Prostate gland (tissue), 2 donors: ENCODE measurements at regions not wholly inside any gene's neighbourhood (a gene's known extent, or its start where the extent isn't known, plus 50 kb on each side); places are given as distances from the start of the nearest gene placed in this dataset.

Source experiments
- DNase-seq: peaks from one replicate; pipeline ENCODE4 v3.0.0-alpha.2; 2019; ENCODE audit warnings: low spot score
- H3K27ac ChIP-seq, 2 donors: fragments of 200-600 bp; sonication (generic); 2 replicates each; pipeline ENCODE4 v1.5.1; 2017 to 2019
- H3K27me3 ChIP-seq: fragments of 200-600 bp; sonication (generic); replicated peaks from 2 replicates; pipeline ENCODE4 v1.5.1; 2019; ENCODE audit not compliant: insufficient read depth
- H3K36me3 ChIP-seq, 2 donors: fragments of 200-600 bp; sonication (generic); 1 replicate in 1 of 2; 2 replicates in 1 of 2; pipeline versions ENCODE4 v1.5.1 to v1.8.1; 2017 to 2019
- H3K4me1 ChIP-seq: fragments of 200-600 bp; sonication (generic); replicated peaks from 2 replicates; pipeline ENCODE4 v1.5.1; 2019
- H3K4me3 ChIP-seq, 2 donors: fragments of 200-600 bp; sonication (generic); 2 replicates each; pipeline ENCODE4 v1.5.1; 2017 to 2019
- H3K9me3 ChIP-seq: fragments of 200-600 bp; sonication (generic); 2 replicates; pipeline ENCODE4 v1.5.1; 2017
- CTCF ChIP-seq, 4 experiments: fragments of 200-600 bp in 2 of 4; fragments of 450-650 bp in 2 of 4; sonication (generic) in 2 of 4; IDR thresholded peaks; 1 replicate in 3 of 4; 2 replicates in 1 of 4; pipeline ENCODE4 v1.5.1; 2016 to 2019; ENCODE audit warnings: antibody characterized with exemption in 4 of 4, mild to moderate bottlenecking in 2 of 4, moderate library complexity in 2 of 4
- POLR2A ChIP-seq: fragments of 450-650 bp; IDR thresholded peaks from one replicate; pipeline ENCODE4 v1.6.1; 2016; ENCODE audit warnings: antibody characterized with exemption, mild to moderate bottlenecking
- POLR2AphosphoS5 ChIP-seq: sonication (generic); formaldehyde crosslinking; IDR thresholded peaks from one replicate; pipeline ENCODE4 v1.6.1; 2017; ENCODE audit warnings: antibody characterized with exemption
- WGBS: methylation state at CpG from one replicate; pipeline ENCODE4 v1.1.5; 2018; 5-methylcytosine and 5-hydroxymethylcytosine counted together
- intact Hi-C: fragments of 100-400 bp; cut with DNase I; formaldehyde crosslinking; loops from one replicate; pipeline ENCODE4 v1.14.2; 2022

GRCh38 chr6:120993929-120994572 is 340.2 kb downstream of the TBC1D32 start:
- Histone ChIP-seq H3K36me3 (no peaks in the 10 kb centered on the region), H3K4me3 (no peak overlapping the region), H3K27ac (no peak overlapping the region), H3K27me3 (no peaks in the 10 kb centered on the region), H3K4me1 (no peaks in the 10 kb centered on the region), H3K9me3 (no peaks in the 10 kb centered on the region)
- DNase-seq = no peak
- WGBS = 85% methylated on average over 2 of the region's 2 CpGs
- intact Hi-C loops = no loop called here
- TF ChIP-seq CTCF (IDR thresholded peaks at IDR 0.05) (no peak), POLR2A (no peak), POLR2AphosphoS5 (no peak)

DNA sequence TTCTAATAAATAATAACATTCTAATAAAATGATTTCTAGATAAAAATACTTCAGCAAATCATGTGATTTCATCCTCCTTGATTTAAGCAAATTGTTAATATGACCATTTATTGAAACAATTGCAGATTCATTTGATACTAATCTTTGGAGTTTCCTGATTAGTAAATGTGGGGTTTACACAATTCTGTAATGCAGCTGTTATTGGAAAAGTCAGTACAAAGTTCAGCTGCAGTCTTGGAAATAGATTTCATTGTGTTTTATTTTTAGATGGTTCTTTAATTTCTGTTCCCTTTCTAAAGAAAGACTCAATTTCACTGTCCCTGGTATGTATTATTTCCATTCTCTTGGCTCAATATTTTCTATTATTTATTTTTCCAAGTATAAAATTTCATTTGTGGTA is 342.0 kb downstream of the TBC1D32 start:
- Histone ChIP-seq H3K27me3 (no peaks in the 10 kb centered on the region), H3K9me3 (no peaks in the 10 kb centered on the region), H3K27ac (no peak overlapping the region), H3K4me3 (no peak overlapping the region), H3K4me1 (no peaks in the 10 kb centered on the region), H3K36me3 (no peaks in the 10 kb centered on the region)
- TF ChIP-seq CTCF (IDR thresholded peaks at IDR 0.05) (no peak), POLR2A (no peak)
- intact Hi-C loops = no loop called here
- DNase-seq = no peak

GRCh38 chr6:120990866-120991265 is 343.4 kb downstream of the TBC1D32 start:
- 78% methylated on average over 5 of the region's 5 CpGs for WGBS
- Histone ChIP-seq H3K4me1 (no peaks in the 10 kb centered on the region), H3K27me3 (no peaks in the 10 kb centered on the region), H3K36me3 (no peaks in the 10 kb centered on the region), H3K9me3 (no peaks in the 10 kb centered on the region), H3K4me3 (no peak overlapping the region), H3K27ac (no peak overlapping the region)
- no peak for DNase-seq
- intact Hi-C loops = no loop called here
- TF ChIP-seq POLR2AphosphoS5 (no peak), POLR2A (no peak), CTCF (IDR thresholded peaks at IDR 0.05) (no peak)

DNA sequence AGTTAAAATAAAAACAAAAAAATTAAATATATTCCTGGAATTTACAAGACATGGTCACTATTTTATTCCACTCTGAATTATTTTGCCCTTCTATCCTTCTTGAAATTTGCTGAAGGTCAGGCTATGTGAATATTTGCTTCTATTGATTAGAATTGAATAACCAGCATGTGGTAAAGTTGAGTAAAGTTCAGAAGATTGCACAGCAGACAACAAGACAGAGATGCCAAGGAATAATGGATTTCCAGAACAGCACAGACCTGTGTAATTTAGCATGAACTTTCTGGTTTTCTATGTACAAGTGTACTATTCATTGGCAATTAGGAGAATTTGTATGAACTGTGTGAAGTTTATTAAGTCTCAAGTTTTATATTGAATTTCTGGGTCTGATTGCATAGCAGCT is 352.4 kb downstream of the TBC1D32 start:
- H3K27ac ChIP-seq = no peak overlapping the region
- no peak for DNase-seq
- H3K36me3 ChIP-seq = no peaks in the 10 kb centered on the region
- intact Hi-C loops = no loop called here
- no peaks in the 10 kb centered on the region for H3K27me3 ChIP-seq
- H3K9me3 ChIP-seq = no peaks in the 10 kb centered on the region
- TF ChIP-seq CTCF (IDR thresholded peaks at IDR 0.05) = no peak
- no peak for TF ChIP-seq POLR2AphosphoS5
- no peak for TF ChIP-seq POLR2A
- H3K4me3 ChIP-seq = no peak overlapping the region
- H3K4me1 ChIP-seq = no peaks in the 10 kb centered on the region

GRCh38 chr6:120966321-120966720 is 368.0 kb downstream of the TBC1D32 start:
- DNase-seq = no peak
- TF ChIP-seq POLR2A = no peak
- no peaks in the 10 kb centered on the region for H3K36me3 ChIP-seq
- no peaks in the 10 kb centered on the region for H3K27me3 ChIP-seq
- intact Hi-C loops = no loop called here
- no peak overlapping the region for H3K27ac ChIP-seq
- no peaks in the 10 kb centered on the region for H3K4me1 ChIP-seq
- H3K9me3 ChIP-seq = no peaks in the 10 kb centered on the region
- H3K4me3 ChIP-seq = no peak overlapping the region
